ENCODE measurements at regions not wholly inside any gene's neighbourhood (a gene's known extent, or its start where the extent isn't known, plus 50 kb on each side); places are given as distances from the start of the nearest gene placed in this dataset.
"Not testable (repeated sequence)": the region's sequence is repeated elsewhere in the genome, so short reads cannot be mapped to it uniquely, and the experiment has no call there.

DNA sequence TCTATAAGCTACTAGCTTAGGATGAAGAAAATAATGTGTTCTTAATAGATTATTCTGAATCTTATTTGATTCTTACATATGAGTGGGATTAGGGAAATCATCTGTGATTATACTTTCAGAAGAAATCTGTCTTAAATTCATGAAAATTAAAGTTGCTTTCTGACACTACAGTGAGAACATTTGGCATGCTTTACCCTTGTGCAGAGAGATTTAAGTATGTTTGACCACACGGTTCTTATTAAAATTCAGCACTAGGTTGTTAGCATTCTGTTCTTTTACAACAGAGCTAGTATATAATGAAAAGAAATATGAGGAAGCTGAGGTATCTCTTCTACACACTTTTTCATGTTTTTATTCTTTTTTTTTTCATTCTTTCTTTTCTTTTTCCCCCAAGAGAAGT lies 2723.9 kb downstream of the PCDH9 start:
- no peak overlapping the region for H3K4me3 ChIP-seq (ENCODE audit: low read length)
- H3K4me1 ChIP-seq (ENCODE audit: control insufficient read depth, low read depth, low read length), result no peaks in the 10 kb centered on the region
- no peaks in the 10 kb centered on the region for H3K9me3 ChIP-seq (ENCODE audit: control insufficient read depth, low read depth, low read length)
- no peak overlapping the region for H3K27ac ChIP-seq (ENCODE audit: low read length)
- no peaks in the 10 kb centered on the region for H3K27me3 ChIP-seq (ENCODE audit: control insufficient read depth, insufficient read depth, low read length)
- H3K36me3 ChIP-seq (ENCODE audit: control insufficient read depth, low read depth, low read length), result no peaks in the 10 kb centered on the region
- H3K9ac ChIP-seq (ENCODE audit: low read length), result no peak overlapping the region

DNA sequence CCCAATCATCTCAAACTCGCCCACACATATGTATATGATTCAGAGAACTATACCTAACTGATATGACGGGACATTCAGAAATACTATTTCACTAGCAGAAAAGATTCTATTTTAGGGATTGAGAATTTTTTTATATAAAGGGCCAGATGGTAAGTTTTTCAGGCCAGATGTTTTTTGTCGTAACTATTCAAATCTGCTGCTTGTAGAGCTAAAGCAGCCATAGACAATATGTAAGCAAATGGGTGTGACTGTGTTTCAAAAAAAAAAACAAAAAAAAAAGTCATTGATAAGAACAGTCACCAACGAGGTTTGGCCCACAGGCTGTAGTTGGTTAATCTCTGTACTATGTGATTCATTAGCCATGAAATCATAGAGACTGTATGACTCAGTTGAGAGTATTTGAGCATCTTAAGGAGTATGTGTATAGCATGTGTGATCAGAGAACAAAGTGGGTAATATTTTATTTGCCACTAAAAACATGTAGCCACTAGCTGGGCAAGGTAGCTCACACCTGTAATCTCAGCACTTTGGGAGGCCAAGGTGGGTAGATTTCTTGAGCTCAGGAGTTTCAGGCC lies 2724.7 kb downstream of the PCDH9 start:
- H3K4me1 ChIP-seq (ENCODE audit: control insufficient read depth, low read depth, low read length), result no peaks in the 10 kb centered on the region
- H3K9me3 ChIP-seq (ENCODE audit: control insufficient read depth, low read depth, low read length), result no peaks in the 10 kb centered on the region
- no peak overlapping the region for H3K4me3 ChIP-seq (ENCODE audit: low read length)
- H3K36me3 ChIP-seq (ENCODE audit: control insufficient read depth, low read depth, low read length), result no peaks in the 10 kb centered on the region
- no peak overlapping the region for H3K27ac ChIP-seq (ENCODE audit: low read length)
- no peaks in the 10 kb centered on the region for H3K27me3 ChIP-seq (ENCODE audit: control insufficient read depth, insufficient read depth, low read length)
- H3K9ac ChIP-seq (ENCODE audit: low read length), result no peak overlapping the region

DNA sequence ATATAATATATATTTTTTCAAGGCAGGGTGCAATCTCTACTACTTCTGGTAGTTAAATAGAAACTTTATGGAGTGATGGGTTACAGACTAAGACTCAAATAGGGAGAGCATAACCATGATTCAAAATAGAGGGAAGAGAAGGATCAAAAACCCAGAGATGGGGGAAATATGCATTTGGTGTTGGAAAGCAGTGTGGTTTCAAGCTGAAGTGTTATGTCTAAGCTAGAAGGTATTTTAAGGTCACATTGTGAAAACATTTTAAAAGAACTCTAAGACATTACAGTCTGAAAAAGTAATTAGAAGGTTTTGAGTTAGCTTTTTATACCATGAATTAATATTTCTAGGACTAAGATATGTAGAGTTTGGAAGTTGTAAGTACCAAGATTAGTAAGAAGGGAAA lies 2741.4 kb downstream of the PCDH9 start:
- no peaks in the 10 kb centered on the region for H3K9me3 ChIP-seq (ENCODE audit: control insufficient read depth, low read depth, low read length)
- H3K27me3 ChIP-seq (ENCODE audit: control insufficient read depth, insufficient read depth, low read length), result no peaks in the 10 kb centered on the region
- no peak overlapping the region for H3K9ac ChIP-seq (ENCODE audit: low read length)
- H3K4me3 ChIP-seq (ENCODE audit: low read length), result no peak overlapping the region
- H3K36me3 ChIP-seq (ENCODE audit: control insufficient read depth, low read depth, low read length), result no peaks in the 10 kb centered on the region
- no peak overlapping the region for H3K27ac ChIP-seq (ENCODE audit: low read length)
- no peaks in the 10 kb centered on the region for H3K4me1 ChIP-seq (ENCODE audit: control insufficient read depth, low read depth, low read length)

DNA sequence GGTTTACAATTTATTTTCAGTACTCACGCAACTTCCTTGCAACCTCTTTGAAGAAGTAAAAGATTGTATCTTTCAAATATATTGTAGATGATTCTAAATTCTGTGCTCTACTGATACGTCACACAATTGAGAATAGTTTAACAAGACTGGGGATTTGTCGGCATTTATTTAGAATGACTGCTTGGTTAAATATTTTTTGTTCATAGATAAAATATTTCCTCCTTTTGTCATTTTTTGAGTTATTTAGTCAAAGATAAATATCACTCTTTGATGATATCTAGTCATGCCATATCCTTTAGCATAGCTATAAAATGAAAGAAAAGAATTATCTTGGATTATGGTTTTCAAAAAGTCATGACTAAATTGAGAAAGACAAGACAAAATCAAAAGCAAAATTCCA lies 2747.8 kb downstream of the PCDH9 start:
- Histone ChIP-seq H3K9ac (ENCODE audit: low read length) (no peak overlapping the region), H3K27ac (ENCODE audit: low read length) (no peak overlapping the region), H3K4me3 (ENCODE audit: low read length) (no peak overlapping the region), H3K36me3 (ENCODE audit: control insufficient read depth, low read depth, low read length) (no peaks in the 10 kb centered on the region), H3K4me1 (ENCODE audit: control insufficient read depth, low read depth, low read length) (peaks cover 5% of the 10 kb centered on the region), H3K9me3 (ENCODE audit: control insufficient read depth, low read depth, low read length) (no peaks in the 10 kb centered on the region), H3K27me3 (ENCODE audit: control insufficient read depth, insufficient read depth, low read length) (no peaks in the 10 kb centered on the region)

DNA sequence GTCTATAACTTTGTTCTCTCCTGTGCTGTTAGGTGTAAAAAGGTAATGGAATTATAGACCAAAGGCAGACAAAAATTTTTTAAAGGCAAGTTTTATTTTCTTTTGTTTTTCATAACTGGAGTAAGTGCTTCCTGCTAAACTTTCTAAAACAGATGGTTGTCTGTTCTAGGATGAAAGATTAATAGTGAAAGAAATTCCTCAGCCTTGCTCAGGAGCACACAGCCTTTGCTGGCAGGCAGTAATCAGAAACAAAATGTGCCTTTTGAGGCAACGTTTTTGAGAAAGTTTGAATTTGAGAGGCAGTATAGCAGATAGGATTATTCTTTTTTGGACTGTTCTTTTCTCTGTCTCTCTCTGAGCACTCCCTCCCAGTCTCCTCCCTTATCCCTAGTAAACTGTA lies 2749.5 kb downstream of the PCDH9 start:
- no peaks in the 10 kb centered on the region for H3K36me3 ChIP-seq (ENCODE audit: control insufficient read depth, low read depth, low read length)
- peaks cover 5% of the 10 kb centered on the region for H3K4me1 ChIP-seq (ENCODE audit: control insufficient read depth, low read depth, low read length)
- H3K4me3 ChIP-seq (ENCODE audit: low read length), result no peak overlapping the region
- no peaks in the 10 kb centered on the region for H3K27me3 ChIP-seq (ENCODE audit: control insufficient read depth, insufficient read depth, low read length)
- H3K27ac ChIP-seq (ENCODE audit: low read length), result no peak overlapping the region
- H3K9me3 ChIP-seq (ENCODE audit: control insufficient read depth, low read depth, low read length), result no peaks in the 10 kb centered on the region
- H3K9ac ChIP-seq (ENCODE audit: low read length), result no peak overlapping the region

DNA sequence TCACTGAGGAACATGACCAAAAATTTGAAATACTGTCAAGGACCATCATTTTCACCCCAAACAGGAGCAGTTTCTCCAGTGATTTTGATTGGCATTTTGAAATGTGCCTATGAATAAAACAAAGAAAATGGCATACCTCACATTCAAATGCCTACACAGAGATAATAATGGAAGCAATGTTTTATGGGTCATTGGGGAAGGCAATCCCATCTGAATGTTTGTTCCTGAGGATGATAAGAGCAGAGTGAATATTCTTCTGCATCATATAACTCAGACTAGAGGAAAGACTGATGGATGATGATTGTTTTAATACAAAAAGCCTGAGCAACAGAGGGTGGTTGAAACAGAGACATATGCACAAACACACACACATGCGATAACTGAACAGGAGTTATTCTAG lies 2749.9 kb downstream of the PCDH9 start:
- no peak overlapping the region for H3K4me3 ChIP-seq (ENCODE audit: low read length)
- no peak overlapping the region for H3K9ac ChIP-seq (ENCODE audit: low read length)
- H3K27ac ChIP-seq (ENCODE audit: low read length), result no peak overlapping the region
- no peaks in the 10 kb centered on the region for H3K36me3 ChIP-seq (ENCODE audit: control insufficient read depth, low read depth, low read length)
- H3K4me1 ChIP-seq (ENCODE audit: control insufficient read depth, low read depth, low read length), result peaks cover 5% of the 10 kb centered on the region
- H3K9me3 ChIP-seq (ENCODE audit: control insufficient read depth, low read depth, low read length), result no peaks in the 10 kb centered on the region
- H3K27me3 ChIP-seq (ENCODE audit: control insufficient read depth, insufficient read depth, low read length), result no peaks in the 10 kb centered on the region

DNA sequence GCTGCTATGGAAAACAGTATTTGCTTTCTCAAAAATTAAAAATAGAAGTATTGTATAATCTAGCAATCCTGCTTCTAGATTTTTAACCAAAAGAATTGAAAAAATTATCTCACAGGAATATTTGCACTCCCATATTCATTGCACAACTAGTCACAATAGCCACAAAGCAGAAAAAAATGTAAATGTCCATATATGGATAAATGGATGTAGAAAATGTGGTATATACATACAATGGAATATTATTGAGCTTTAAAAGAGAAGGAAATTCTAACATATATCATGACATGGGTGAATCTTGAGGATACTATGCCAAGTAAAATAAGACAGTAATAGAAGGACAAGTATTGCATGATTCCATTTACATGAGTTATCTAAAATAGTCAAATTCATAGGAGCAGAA lies 2753.0 kb downstream of the PCDH9 start:
- Histone ChIP-seq H3K27me3 (ENCODE audit: control insufficient read depth, insufficient read depth, low read length) (no peaks in the 10 kb centered on the region), H3K36me3 (ENCODE audit: control insufficient read depth, low read depth, low read length) (no peaks in the 10 kb centered on the region), H3K9ac (ENCODE audit: low read length) (no peak overlapping the region), H3K4me1 (ENCODE audit: control insufficient read depth, low read depth, low read length) (peaks cover 8% of the 10 kb centered on the region), H3K9me3 (ENCODE audit: control insufficient read depth, low read depth, low read length) (no peaks in the 10 kb centered on the region), H3K4me3 (ENCODE audit: low read length) (no peak overlapping the region), H3K27ac (ENCODE audit: low read length) (no peak overlapping the region)

DNA sequence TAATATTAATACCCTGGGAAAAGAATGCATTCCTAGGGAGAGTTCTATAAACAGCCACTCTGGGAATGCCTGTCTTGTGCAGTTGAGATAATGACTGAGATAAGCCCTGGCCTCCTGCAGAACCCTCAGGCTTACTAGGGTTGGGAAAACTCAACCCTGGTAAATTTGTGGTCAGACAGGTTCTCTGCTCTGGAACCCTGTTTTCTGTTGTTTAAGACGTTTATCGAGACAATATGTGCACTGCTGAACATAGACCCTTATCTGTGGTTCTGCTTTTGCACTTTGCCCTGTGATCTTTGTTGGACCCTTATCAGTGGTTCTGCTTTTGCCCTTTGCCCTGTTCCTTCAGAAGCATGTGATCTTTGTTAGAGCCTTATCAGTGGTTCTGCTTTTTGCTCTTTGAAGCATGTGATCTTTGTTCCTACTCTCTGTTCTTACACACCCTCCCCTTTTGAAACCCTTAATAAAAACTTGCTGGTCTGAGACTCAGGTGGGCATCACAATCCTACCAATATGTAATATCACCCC lies 2754.0 kb downstream of the PCDH9 start:
- H3K27ac ChIP-seq (ENCODE audit: low read length); H3K9me3 ChIP-seq (ENCODE audit: control insufficient read depth, low read depth, low read length): not testable (repeated sequence)

DNA sequence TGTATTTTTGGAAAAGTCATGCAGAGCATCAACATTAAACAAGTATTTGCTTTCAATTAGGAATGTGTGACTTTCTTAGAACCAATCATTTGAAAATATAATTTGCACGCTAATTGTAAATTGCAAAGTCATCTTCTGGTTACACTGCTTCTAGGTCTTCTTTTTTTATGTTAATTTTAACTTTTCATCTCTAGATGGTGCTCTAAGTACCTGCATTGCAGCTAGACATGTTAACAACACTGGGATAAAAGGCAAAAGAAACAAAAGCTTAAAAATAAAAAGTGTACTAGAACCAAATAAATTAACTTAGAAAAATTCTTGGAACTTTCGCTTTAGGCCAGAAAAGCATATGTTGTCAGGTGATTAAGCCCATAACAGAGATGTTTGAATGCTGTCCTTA lies 2758.2 kb downstream of the PCDH9 start:
- H3K27ac ChIP-seq (ENCODE audit: low read length), result no peak overlapping the region
- no peaks in the 10 kb centered on the region for H3K9me3 ChIP-seq (ENCODE audit: control insufficient read depth, low read depth, low read length)
- H3K27me3 ChIP-seq (ENCODE audit: control insufficient read depth, insufficient read depth, low read length), result no peaks in the 10 kb centered on the region
- no peak overlapping the region for H3K4me3 ChIP-seq (ENCODE audit: low read length)
- no peak overlapping the region for H3K9ac ChIP-seq (ENCODE audit: low read length)
- peaks cover 15% of the 10 kb centered on the region for H3K4me1 ChIP-seq (ENCODE audit: control insufficient read depth, low read depth, low read length)
- H3K36me3 ChIP-seq (ENCODE audit: control insufficient read depth, low read depth, low read length), result no peaks in the 10 kb centered on the region

More for the DNA sequence above, 2754.0 kb downstream of the PCDH9 start:
- not testable (repeated sequence) for H3K4me3 ChIP-seq (ENCODE audit: low read length); H3K27me3 ChIP-seq (ENCODE audit: control insufficient read depth, insufficient read depth, low read length); H3K9ac ChIP-seq (ENCODE audit: low read length); H3K36me3 ChIP-seq (ENCODE audit: control insufficient read depth, low read depth, low read length)
- H3K4me1 ChIP-seq (ENCODE audit: control insufficient read depth, low read depth, low read length), result peaks cover 13% of the 10 kb centered on the region

DNA sequence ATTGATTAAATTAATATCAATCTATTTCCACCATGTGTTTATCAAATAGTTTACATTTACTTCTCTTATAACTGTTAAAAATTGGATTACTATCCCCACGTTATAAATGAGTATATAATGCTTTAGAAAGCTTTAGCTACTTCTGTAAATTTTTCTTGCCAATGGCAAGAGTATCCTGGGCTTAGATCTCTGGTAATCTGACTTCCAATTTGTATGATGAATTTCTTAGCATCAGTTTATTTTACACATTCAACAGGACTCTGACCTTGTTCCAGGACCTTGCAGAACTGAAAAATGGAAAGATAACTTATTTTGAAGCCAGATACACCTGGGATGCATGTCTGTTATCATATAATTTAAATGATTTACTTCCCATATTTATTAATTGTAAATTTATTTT lies 2759.4 kb downstream of the PCDH9 start:
- no peak overlapping the region for H3K4me3 ChIP-seq (ENCODE audit: low read length)
- no peak overlapping the region for H3K27ac ChIP-seq (ENCODE audit: low read length)
- peaks cover 15% of the 10 kb centered on the region for H3K4me1 ChIP-seq (ENCODE audit: control insufficient read depth, low read depth, low read length)
- no peaks in the 10 kb centered on the region for H3K36me3 ChIP-seq (ENCODE audit: control insufficient read depth, low read depth, low read length)
- no peaks in the 10 kb centered on the region for H3K27me3 ChIP-seq (ENCODE audit: control insufficient read depth, insufficient read depth, low read length)
- H3K9me3 ChIP-seq (ENCODE audit: control insufficient read depth, low read depth, low read length), result no peaks in the 10 kb centered on the region
- no peak overlapping the region for H3K9ac ChIP-seq (ENCODE audit: low read length)

DNA sequence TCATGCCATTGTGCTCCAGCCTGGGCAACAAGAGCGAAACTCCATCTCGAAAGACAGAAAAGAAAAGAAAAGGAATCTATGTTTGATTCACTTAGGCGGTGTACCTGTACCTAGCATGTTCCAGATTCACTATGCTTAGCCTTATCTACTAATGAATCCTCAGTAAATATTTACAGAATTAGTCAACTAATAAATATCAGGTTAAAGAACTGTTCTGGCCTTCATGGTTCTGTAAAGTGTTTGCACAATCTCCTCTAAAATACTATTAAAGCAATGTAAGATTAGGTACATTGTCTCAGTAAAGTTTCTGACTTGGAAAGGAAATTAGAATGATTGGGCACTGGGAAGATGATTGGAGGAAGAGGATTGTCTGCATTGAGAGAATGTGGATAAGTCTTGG lies 2770.4 kb downstream of the PCDH9 start:
- Histone ChIP-seq H3K9me3 (ENCODE audit: control insufficient read depth, low read depth, low read length) (no peaks in the 10 kb centered on the region), H3K36me3 (ENCODE audit: control insufficient read depth, low read depth, low read length) (no peaks in the 10 kb centered on the region), H3K4me3 (ENCODE audit: low read length) (no peak overlapping the region), H3K27ac (ENCODE audit: low read length) (no peak overlapping the region), H3K9ac (ENCODE audit: low read length) (no peak overlapping the region), H3K4me1 (ENCODE audit: control insufficient read depth, low read depth, low read length) (peaks cover 3% of the 10 kb centered on the region), H3K27me3 (ENCODE audit: control insufficient read depth, insufficient read depth, low read length) (no peaks in the 10 kb centered on the region)

DNA sequence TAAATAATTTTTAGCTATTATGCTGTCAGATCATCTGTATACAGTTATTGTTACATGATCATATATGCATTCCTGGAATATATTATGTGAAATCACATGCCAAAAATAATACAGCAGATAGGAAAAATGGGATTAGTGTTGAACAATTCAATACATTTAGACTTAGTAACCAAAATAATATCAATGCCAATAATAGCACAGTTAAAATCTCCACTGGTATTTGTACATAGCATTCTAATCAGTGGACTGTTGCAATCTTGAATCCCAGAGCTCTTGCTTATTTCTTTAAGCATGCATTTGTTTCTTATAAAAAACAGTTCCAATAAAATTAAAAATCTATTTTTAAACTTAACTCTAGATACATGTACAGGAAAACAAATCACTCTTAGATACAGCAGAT lies 2772.2 kb downstream of the PCDH9 start:
- Histone ChIP-seq H3K27ac (ENCODE audit: low read length) (no peak overlapping the region), H3K9me3 (ENCODE audit: control insufficient read depth, low read depth, low read length) (no peaks in the 10 kb centered on the region), H3K4me3 (ENCODE audit: low read length) (no peak overlapping the region), H3K9ac (ENCODE audit: low read length) (no peak overlapping the region), H3K4me1 (ENCODE audit: control insufficient read depth, low read depth, low read length) (peaks cover 3% of the 10 kb centered on the region), H3K36me3 (ENCODE audit: control insufficient read depth, low read depth, low read length) (no peaks in the 10 kb centered on the region), H3K27me3 (ENCODE audit: control insufficient read depth, insufficient read depth, low read length) (no peaks in the 10 kb centered on the region)
